A549 (cell line): ENCODE measurements at regions not wholly inside any gene's neighbourhood (a gene's known extent, or its start where the extent isn't known, plus 50 kb on each side); places are given as distances from the start of the nearest gene placed in this dataset.

Source experiments
- ATAC-seq, 2 experiments: fragments of 200-7000 bp in 1 of 2; fragments of >200 bp in 1 of 2; cut with Nextera tagmentation in 1 of 2; cut with Tn5 transposase in 1 of 2; 3 replicates each; pipeline versions ENCODE4 v1.8.0 to v1.9.1; 2018 to 2020; ENCODE audit warnings: mild to moderate bottlenecking in 1 of 2, moderate library complexity in 1 of 2
- CTCF ChIA-PET: fragments of 300-600 bp; sonication (Branson Sonifier 250); formaldehyde crosslinking; extraction: SDS; loops from one replicate; lab custom pipeline; 2021; ENCODE audit warnings: antibody characterized with exemption, inconsistent platforms; lab: Yijun Ruan, JAX
- POLR2A ChIA-PET: fragments of 350-600 bp; formaldehyde crosslinking; extraction: SDS; loops from one replicate; lab custom pipeline; 2021; ENCODE audit warnings: antibody characterized with exemption, inconsistent platforms; lab: Yijun Ruan, JAX
- DNase-seq, 2 experiments: peaks; one replicate each; pipeline versions ENCODE4 v3.0.0 to v3.0.0-alpha.2; 2011 to 2016; ENCODE audit warnings: low read depth in 1 of 2, low spot score in 1 of 2
- FAIRE-seq: peaks from 2 replicates; lab custom pipeline; 2011; peaks lifted over from hg19 to GRCh38; lab: Jason Lieb, UNC
- H3K27ac ChIP-seq, 2 experiments: fragments of >200 bp; sonication (Bioruptor Twin); formaldehyde crosslinking; 3 replicates each; pipeline ENCODE4 v1.5.1; 2016 to 2017
- H3K4me1 ChIP-seq: fragments of >200 bp; sonication (Bioruptor Twin); formaldehyde crosslinking; 3 replicates; pipeline ENCODE4 v1.6.1; 2016
- H3K4me2 ChIP-seq: fragments of >200 bp; sonication (Bioruptor Twin); formaldehyde crosslinking; 3 replicates; pipeline ENCODE4 v1.6.1; 2016
- H3K4me3 ChIP-seq: fragments of >200 bp; sonication (Bioruptor Twin); formaldehyde crosslinking; 3 replicates; pipeline ENCODE4 v1.5.1; 2016
- H3K9me3 ChIP-seq: fragments of >200 bp; sonication (Bioruptor Twin); formaldehyde crosslinking; 3 replicates; pipeline ENCODE4 v1.6.1; 2016
- CHD2 ChIP-seq: fragments of 150-350 bp; IDR thresholded peaks from 2 replicates; pipeline ENCODE4 v1.6.1; 2014; ENCODE audit warnings: low read length; ENCODE audit not compliant: partially characterized antibody
- EHF ChIP-seq: fragments of 250-450 bp; sonication (Bioruptor Pico); IDR thresholded peaks from 2 replicates; pipeline ENCODE4 v1.5.0; 2020; ENCODE audit warnings: mild to moderate bottlenecking
- EHMT2 ChIP-seq: fragments of 200-600 bp; sonication (generic); IDR thresholded peaks from 2 replicates; pipeline ENCODE4 v1.6.1; 2016; ENCODE audit warnings: antibody characterized with exemption, low read depth, mild to moderate bottlenecking, moderate library complexity
- ESRRA ChIP-seq: fragments of 150-350 bp; IDR thresholded peaks from 2 replicates; pipeline ENCODE4 v1.6.1; 2014; ENCODE audit warnings: mild to moderate bottlenecking, low read length, borderline replicate concordance
- FOSB ChIP-seq: fragments of 250-450 bp; sonication (Bioruptor Pico); IDR thresholded peaks from 2 replicates; pipeline ENCODE4 v1.5.0; 2020; ENCODE audit warnings: mild to moderate bottlenecking, moderate library complexity
- FOSL2 ChIP-seq, 2 experiments: fragments of 450-650 bp in 1 of 2; fragments of >200 bp in 1 of 2; sonication (Bioruptor Twin) in 1 of 2; formaldehyde crosslinking; IDR thresholded peaks; 2 replicates each; pipeline versions ENCODE4 v1.5.0 to v1.6.1; 2016 to 2020; ENCODE audit warnings: mild to moderate bottlenecking in 1 of 2, moderate library complexity in 1 of 2
- FOXS1 ChIP-seq: fragments of 250-450 bp; sonication (Bioruptor Pico); IDR thresholded peaks from 2 replicates; pipeline ENCODE4 v1.5.0; 2020; ENCODE audit warnings: mild to moderate bottlenecking, moderate library complexity
- HDAC2 ChIP-seq: fragments of 200-600 bp; sonication (generic); IDR thresholded peaks from 2 replicates; pipeline ENCODE4 v1.6.1; 2016
- HEYL ChIP-seq: fragments of 250-450 bp; sonication (Bioruptor Pico); IDR thresholded peaks from 2 replicates; pipeline ENCODE4 v1.8.0; 2021; ENCODE audit warnings: mild to moderate bottlenecking, moderate library complexity
- HOXA7 ChIP-seq: fragments of 250-450 bp; sonication (Bioruptor Pico); IDR thresholded peaks from 2 replicates; pipeline ENCODE4 v1.5.0; 2020; ENCODE audit warnings: mild to moderate bottlenecking, moderate library complexity
- HOXB13 ChIP-seq: fragments of 250-450 bp; sonication (Bioruptor Pico); IDR thresholded peaks from 2 replicates; pipeline ENCODE4 v1.5.0; 2020; ENCODE audit warnings: low read depth, mild to moderate bottlenecking, moderate library complexity
- KDM1A ChIP-seq: fragments of 200-600 bp; sonication (generic); IDR thresholded peaks from 2 replicates; pipeline ENCODE4 v1.6.1; 2016; ENCODE audit warnings: low read depth, mild to moderate bottlenecking
- MYC ChIP-seq: IDR thresholded peaks from 2 replicates; pipeline ENCODE4 v1.6.1; 2012; ENCODE audit warnings: mild to moderate bottlenecking, inconsistent platforms, low read length, improper control_type of control experiment, borderline replicate concordance
- NR3C1 ChIP-seq: fragments of >200 bp; sonication (Bioruptor Twin); formaldehyde crosslinking; IDR thresholded peaks from 3 replicates; pipeline ENCODE4 v1.6.1; 2017
- POLR2AphosphoS2 ChIP-seq: conservative IDR thresholded peaks from 2 replicates; pipeline ENCODE4 v1.6.1; 2012; ENCODE audit warnings: low read length, improper control_type of control experiment, inconsistent platforms
- RAD21 ChIP-seq, 2 experiments: fragments of >200 bp in 1 of 2; sonication (Bioruptor Twin) in 1 of 2; formaldehyde crosslinking in 1 of 2; IDR thresholded peaks in 1 of 2; conservative IDR thresholded peaks in 1 of 2; 2 replicates in 1 of 2; 3 replicates in 1 of 2; pipeline ENCODE4 v1.6.1; 2012 to 2018; ENCODE audit warnings: inconsistent platforms in 1 of 2
- RARB ChIP-seq: fragments of 250-450 bp; sonication (Bioruptor Pico); IDR thresholded peaks from 2 replicates; pipeline ENCODE4 v1.8.0; 2021; ENCODE audit warnings: mild to moderate bottlenecking, moderate library complexity
- RFX5 ChIP-seq: fragments of 450-650 bp; IDR thresholded peaks from 2 replicates; pipeline ENCODE4 v1.7.1; 2014; ENCODE audit warnings: antibody characterized with exemption, mild to moderate bottlenecking, moderate library complexity
- RNF2 ChIP-seq: fragments of 200-600 bp; sonication (generic); IDR thresholded peaks from 2 replicates; pipeline ENCODE4 v1.6.1; 2016; ENCODE audit warnings: low read depth, mild to moderate bottlenecking, antibody characterized with exemption, moderate library complexity, borderline replicate concordance
- SMC3 ChIP-seq: fragments of >200 bp; sonication (Bioruptor Twin); formaldehyde crosslinking; IDR thresholded peaks from 3 replicates; pipeline ENCODE4 v1.6.1; 2018; ENCODE audit warnings: inconsistent platforms
- TFCP2L1 ChIP-seq: fragments of 250-450 bp; sonication (Bioruptor Pico); IDR thresholded peaks from 2 replicates; pipeline ENCODE4 v1.5.0; 2021; ENCODE audit warnings: mild to moderate bottlenecking
- TP53 ChIP-seq: fragments of 250-450 bp; sonication (Bioruptor Pico); IDR thresholded peaks from 2 replicates; pipeline ENCODE4 v1.5.0; 2021; ENCODE audit warnings: mild to moderate bottlenecking, moderate library complexity
- ZC3H11A ChIP-seq: fragments of 450-650 bp; IDR thresholded peaks from 2 replicates; pipeline ENCODE4 v1.6.1; 2014; ENCODE audit warnings: antibody characterized with exemption, mild to moderate bottlenecking
- WGBS: methylation state at CpG from one replicate; pipeline ENCODE4 v1.1.6; 2017; ENCODE audit errors: missing lambda C conversion rate; 5-methylcytosine and 5-hydroxymethylcytosine counted together
- TF ChIP-seq, protein P1 (sequence below): IDR thresholded peaks from 2 replicates; pipeline ENCODE4 v1.6.1; 2012
- TF ChIP-seq, protein P2 (sequence below): IDR thresholded peaks from 2 replicates; pipeline ENCODE4 v1.6.1; 2012
- TF ChIP-seq, protein P3 (sequence below): fragments of 200-600 bp; sonication (generic); IDR thresholded peaks from 2 replicates; pipeline ENCODE4 v1.6.1; 2016; ENCODE audit warnings: antibody characterized with exemption, mild to moderate bottlenecking, moderate library complexity
- TF ChIP-seq, protein P4 (sequence below): fragments of 150-350 bp; IDR thresholded peaks from 2 replicates; pipeline ENCODE4 v1.6.1; 2014; ENCODE audit warnings: low read depth, mild to moderate bottlenecking, low read length
- TF ChIP-seq, protein P5 (sequence below): fragments of 250-450 bp; sonication (Bioruptor Pico); IDR thresholded peaks from 2 replicates; pipeline ENCODE4 v1.5.0; 2020; ENCODE audit warnings: low read depth, mild to moderate bottlenecking, moderate library complexity

DNA sequence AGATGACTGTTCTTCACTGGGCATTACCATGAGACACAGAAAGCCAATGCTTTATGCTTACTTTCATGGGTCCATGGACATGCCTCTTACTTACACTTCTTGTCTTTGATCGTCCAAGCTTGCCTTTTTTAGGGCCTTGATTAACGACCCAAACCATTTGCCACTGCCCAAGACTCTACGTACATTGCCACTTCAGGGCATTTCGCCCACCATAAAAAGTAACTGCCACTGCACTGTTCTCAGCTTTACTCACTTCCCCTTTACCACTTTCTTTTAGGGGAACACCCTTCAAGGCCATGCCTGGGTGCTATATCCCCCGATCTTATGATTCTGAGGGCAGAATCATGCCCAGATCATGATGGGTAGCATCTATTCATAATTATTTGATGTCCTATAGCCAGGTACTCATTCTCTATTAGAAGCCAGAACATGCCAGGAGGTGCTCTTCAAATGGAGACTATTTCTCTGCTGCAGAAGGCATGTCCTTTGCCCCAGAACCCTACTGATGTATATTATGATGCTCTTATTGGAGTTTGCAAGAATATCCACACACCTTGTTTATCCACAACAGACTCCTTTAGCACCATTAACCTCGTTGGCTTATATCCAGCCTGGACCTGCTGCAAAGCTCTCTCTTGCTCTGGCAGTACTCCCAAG is 64.1 kb upstream of the RAD23B start:
- no peak for DNase-seq
- FAIRE-seq: no peak
- ATAC-seq: no peak
- Histone ChIP-seq H3K27ac (no peak overlapping the region), H3K4me2 (no peak overlapping the region), H3K9me3 (no peaks in the 10 kb centered on the region), H3K4me3 (no peak overlapping the region), H3K4me1 (peaks cover 14% of the 10 kb centered on the region)
- POLR2A ChIA-PET: no interaction called here
- CTCF ChIA-PET: interaction anchor here (1.0 to 1.8 kb wide), 4 partner anchors 11 to 61 kb away, joined by 3 to 5 read pairs (median 3); no protein-coding TSS in a partner anchor
- 54% methylated on average over 6 of the region's 6 CpGs for WGBS
- no peak for TF ChIP-seq FOSB (CRISPR knock-in tag)
- no peak for TF ChIP-seq RARB (CRISPR knock-in tag)
- no peak for TF ChIP-seq MYC
- no peak for TF ChIP-seq RFX5
- TF ChIP-seq ZC3H11A: no peak
- no peak for TF ChIP-seq KDM1A
- TF ChIP-seq, protein P1, sequence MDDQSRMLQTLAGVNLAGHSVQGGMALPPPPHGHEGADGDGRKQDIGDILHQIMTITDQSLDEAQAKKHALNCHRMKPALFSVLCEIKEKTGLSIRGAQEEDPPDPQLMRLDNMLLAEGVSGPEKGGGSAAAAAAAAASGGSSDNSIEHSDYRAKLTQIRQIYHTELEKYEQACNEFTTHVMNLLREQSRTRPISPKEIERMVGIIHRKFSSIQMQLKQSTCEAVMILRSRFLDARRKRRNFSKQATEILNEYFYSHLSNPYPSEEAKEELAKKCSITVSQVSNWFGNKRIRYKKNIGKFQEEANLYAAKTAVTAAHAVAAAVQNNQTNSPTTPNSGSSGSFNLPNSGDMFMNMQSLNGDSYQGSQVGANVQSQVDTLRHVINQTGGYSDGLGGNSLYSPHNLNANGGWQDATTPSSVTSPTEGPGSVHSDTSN: no peak
- TF ChIP-seq ESRRA: no peak
- no peak for TF ChIP-seq SMC3
- no peak for TF ChIP-seq TFCP2L1 (CRISPR knock-in tag)
- TF ChIP-seq, protein P2, sequence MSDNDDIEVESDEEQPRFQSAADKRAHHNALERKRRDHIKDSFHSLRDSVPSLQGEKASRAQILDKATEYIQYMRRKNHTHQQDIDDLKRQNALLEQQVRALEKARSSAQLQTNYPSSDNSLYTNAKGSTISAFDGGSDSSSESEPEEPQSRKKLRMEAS: no peak
- TF ChIP-seq EHF (CRISPR knock-in tag): no peak
- TF ChIP-seq HOXB13 (CRISPR knock-in tag): no peak
- no peak for TF ChIP-seq CHD2
- no peak for TF ChIP-seq POLR2AphosphoS2
- no peak for TF ChIP-seq FOSL2 (IDR thresholded peaks at IDR 0.05)
- TF ChIP-seq FOSL2 (CRISPR knock-in tag; IDR thresholded peaks at IDR 0.05): no peak
- no peak for TF ChIP-seq RAD21 (conservative IDR thresholded peaks at IDR 0.05 in 1 of 2, IDR thresholded peaks at IDR 0.05 in 1 of 2)
- TF ChIP-seq FOXS1: no peak
- TF ChIP-seq HOXA7: no peak

DNA sequence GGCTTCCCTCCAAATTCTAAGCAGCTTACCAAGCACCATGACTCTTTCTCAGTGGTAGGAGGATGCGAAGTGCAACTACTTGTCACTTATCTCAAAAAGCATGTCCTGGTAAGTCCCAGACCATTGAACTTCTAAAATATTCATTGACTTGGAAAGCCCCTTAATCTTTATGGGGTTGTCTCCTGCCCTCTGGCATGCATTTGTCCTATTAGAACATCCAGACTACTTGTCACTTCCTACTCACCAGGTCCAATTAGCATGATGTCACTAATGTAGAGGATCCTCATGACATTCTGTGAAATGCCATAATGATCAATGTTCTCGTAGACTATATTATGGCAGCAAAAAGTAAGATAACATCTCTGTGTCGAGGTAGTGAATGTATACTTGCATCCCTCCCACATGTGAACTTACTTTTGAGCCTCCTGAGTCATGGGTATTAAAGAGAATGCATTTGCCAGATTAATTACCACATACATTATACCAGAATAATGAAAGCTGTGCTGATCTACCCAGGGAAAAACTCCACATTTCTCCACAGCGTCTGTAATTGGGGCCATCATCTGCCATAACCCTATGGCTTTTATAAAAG is 63.5 kb upstream of the RAD23B start:
- H3K27ac ChIP-seq: no peak overlapping the region
- ATAC-seq (no peak), FAIRE-seq (no peak), DNase-seq (no peak)
- no peak overlapping the region for H3K4me2 ChIP-seq
- TF ChIP-seq, protein P3, sequence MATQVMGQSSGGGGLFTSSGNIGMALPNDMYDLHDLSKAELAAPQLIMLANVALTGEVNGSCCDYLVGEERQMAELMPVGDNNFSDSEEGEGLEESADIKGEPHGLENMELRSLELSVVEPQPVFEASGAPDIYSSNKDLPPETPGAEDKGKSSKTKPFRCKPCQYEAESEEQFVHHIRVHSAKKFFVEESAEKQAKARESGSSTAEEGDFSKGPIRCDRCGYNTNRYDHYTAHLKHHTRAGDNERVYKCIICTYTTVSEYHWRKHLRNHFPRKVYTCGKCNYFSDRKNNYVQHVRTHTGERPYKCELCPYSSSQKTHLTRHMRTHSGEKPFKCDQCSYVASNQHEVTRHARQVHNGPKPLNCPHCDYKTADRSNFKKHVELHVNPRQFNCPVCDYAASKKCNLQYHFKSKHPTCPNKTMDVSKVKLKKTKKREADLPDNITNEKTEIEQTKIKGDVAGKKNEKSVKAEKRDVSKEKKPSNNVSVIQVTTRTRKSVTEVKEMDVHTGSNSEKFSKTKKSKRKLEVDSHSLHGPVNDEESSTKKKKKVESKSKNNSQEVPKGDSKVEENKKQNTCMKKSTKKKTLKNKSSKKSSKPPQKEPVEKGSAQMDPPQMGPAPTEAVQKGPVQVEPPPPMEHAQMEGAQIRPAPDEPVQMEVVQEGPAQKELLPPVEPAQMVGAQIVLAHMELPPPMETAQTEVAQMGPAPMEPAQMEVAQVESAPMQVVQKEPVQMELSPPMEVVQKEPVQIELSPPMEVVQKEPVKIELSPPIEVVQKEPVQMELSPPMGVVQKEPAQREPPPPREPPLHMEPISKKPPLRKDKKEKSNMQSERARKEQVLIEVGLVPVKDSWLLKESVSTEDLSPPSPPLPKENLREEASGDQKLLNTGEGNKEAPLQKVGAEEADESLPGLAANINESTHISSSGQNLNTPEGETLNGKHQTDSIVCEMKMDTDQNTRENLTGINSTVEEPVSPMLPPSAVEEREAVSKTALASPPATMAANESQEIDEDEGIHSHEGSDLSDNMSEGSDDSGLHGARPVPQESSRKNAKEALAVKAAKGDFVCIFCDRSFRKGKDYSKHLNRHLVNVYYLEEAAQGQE: no peak
- no peak for TF ChIP-seq TP53 (CRISPR knock-in tag)
- TF ChIP-seq, protein P1: no peak
- no peak for TF ChIP-seq ESRRA
- TF ChIP-seq, protein P4, sequence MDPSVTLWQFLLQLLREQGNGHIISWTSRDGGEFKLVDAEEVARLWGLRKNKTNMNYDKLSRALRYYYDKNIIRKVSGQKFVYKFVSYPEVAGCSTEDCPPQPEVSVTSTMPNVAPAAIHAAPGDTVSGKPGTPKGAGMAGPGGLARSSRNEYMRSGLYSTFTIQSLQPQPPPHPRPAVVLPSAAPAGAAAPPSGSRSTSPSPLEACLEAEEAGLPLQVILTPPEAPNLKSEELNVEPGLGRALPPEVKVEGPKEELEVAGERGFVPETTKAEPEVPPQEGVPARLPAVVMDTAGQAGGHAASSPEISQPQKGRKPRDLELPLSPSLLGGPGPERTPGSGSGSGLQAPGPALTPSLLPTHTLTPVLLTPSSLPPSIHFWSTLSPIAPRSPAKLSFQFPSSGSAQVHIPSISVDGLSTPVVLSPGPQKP: no peak
- TF ChIP-seq HEYL (CRISPR knock-in tag): no peak
- TF ChIP-seq, protein P5, sequence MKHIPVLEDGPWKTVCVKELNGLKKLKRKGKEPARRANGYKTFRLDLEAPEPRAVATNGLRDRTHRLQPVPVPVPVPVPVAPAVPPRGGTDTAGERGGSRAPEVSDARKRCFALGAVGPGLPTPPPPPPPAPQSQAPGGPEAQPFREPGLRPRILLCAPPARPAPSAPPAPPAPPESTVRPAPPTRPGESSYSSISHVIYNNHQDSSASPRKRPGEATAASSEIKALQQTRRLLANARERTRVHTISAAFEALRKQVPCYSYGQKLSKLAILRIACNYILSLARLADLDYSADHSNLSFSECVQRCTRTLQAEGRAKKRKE (CRISPR knock-in tag): no peak
- TF ChIP-seq EHF (CRISPR knock-in tag): no peak
- TF ChIP-seq HOXB13 (CRISPR knock-in tag): no peak
- no peak for TF ChIP-seq MYC
- TF ChIP-seq KDM1A: no peak
- no peak for TF ChIP-seq HDAC2
- TF ChIP-seq EHMT2: no peak
- TF ChIP-seq RNF2: no peak
- TF ChIP-seq NR3C1: no peak
- ChIA-PET CTCF (interaction anchor here (1.8 kb wide), 1 partner anchor 62 kb away, joined by 3 read pairs; no protein-coding TSS in a partner anchor), POLR2A (no interaction called here)
- H3K4me3 ChIP-seq: no peak overlapping the region
- 61% methylated on average over 4 of the region's 4 CpGs for whole genome bisulfite sequencing
- peaks cover 9% of the 10 kb centered on the region; the same call in 2 of the 3 replicates for H3K4me1 ChIP-seq
- H3K9me3 ChIP-seq: no peaks in the 10 kb centered on the region
